HL-60 (cell line): ENCODE measurements at regions not wholly inside any gene's neighbourhood (a gene's known extent, or its start where the extent isn't known, plus 50 kb on each side); places are given as distances from the start of the nearest gene placed in this dataset.

Experiments used
- DNase-seq, 2 experiments: peaks; one replicate each; pipeline ENCODE4 v3.0.0-alpha.2; 2010 to 2020; ENCODE audit warnings: low read depth in 1 of 2, low spot score in 1 of 2
- H3K27ac ChIP-seq: fragments of 250-450 bp; sonication (Bioruptor Pico); replicated peaks from 2 replicates; pipeline ENCODE4 v1.5.1; 2020; ENCODE audit warnings: mild to moderate bottlenecking, moderate library complexity
- H3K27me3 ChIP-seq: fragments of 250-450 bp; sonication (Bioruptor Pico); 2 replicates; pipeline ENCODE4 v1.5.1; 2021; ENCODE audit warnings: mild to moderate bottlenecking, moderate library complexity; ENCODE audit not compliant: insufficient read depth, poor library complexity, severe bottlenecking
- H3K4me3 ChIP-seq: replicated peaks from 2 replicates; pipeline ENCODE4 v1.5.1; 2011; ENCODE audit warnings: mild to moderate bottlenecking, control low read depth, low read length; ENCODE audit not compliant: insufficient read depth
- GABPA ChIP-seq: IDR thresholded peaks from 2 replicates; pipeline ENCODE4 v1.6.1; 2012; ENCODE audit warnings: low read depth
- POLR2AphosphoS5 ChIP-seq: IDR thresholded peaks from 2 replicates; pipeline ENCODE4 v1.6.1; 2012; ENCODE audit warnings: low read depth
- SPI1 ChIP-seq: IDR thresholded peaks from 2 replicates; pipeline ENCODE4 v1.6.1; 2012; ENCODE audit warnings: low read depth, mild to moderate bottlenecking, borderline replicate concordance
- TF ChIP-seq, protein P1 (sequence below): IDR thresholded peaks from 2 replicates; pipeline ENCODE4 v1.6.1; 2012; ENCODE audit warnings: low read depth; ENCODE audit not compliant: insufficient replicate concordance
- TF ChIP-seq, protein P2 (sequence below): IDR thresholded peaks from one replicate; pipeline ENCODE4 v1.5.1; 2011; ENCODE audit warnings: low read length, control low read depth, inconsistent platforms; ENCODE audit not compliant: insufficient read depth

- peak; percentile 88 to 95 for DNase-seq
- Histone ChIP-seq H3K4me3 (no peak overlapping the region), H3K27me3 (no peaks in the 10 kb centered on the region), H3K27ac (peak overlapping the region; percentile 74)
- peak; percentile 90 for TF ChIP-seq POLR2AphosphoS5
- TF ChIP-seq SPI1: no peak
Observed at GRCh38 chr17:34865716-34866115, 95.5 kb downstream of the CCT6B start.

GRCh38 chr17:34862384-34862783 lies 98.9 kb downstream of the CCT6B start:
- Histone ChIP-seq H3K27me3 (no peaks in the 10 kb centered on the region), H3K4me3 (no peak overlapping the region), H3K27ac (no peak overlapping the region)
- TF ChIP-seq, protein P1, sequence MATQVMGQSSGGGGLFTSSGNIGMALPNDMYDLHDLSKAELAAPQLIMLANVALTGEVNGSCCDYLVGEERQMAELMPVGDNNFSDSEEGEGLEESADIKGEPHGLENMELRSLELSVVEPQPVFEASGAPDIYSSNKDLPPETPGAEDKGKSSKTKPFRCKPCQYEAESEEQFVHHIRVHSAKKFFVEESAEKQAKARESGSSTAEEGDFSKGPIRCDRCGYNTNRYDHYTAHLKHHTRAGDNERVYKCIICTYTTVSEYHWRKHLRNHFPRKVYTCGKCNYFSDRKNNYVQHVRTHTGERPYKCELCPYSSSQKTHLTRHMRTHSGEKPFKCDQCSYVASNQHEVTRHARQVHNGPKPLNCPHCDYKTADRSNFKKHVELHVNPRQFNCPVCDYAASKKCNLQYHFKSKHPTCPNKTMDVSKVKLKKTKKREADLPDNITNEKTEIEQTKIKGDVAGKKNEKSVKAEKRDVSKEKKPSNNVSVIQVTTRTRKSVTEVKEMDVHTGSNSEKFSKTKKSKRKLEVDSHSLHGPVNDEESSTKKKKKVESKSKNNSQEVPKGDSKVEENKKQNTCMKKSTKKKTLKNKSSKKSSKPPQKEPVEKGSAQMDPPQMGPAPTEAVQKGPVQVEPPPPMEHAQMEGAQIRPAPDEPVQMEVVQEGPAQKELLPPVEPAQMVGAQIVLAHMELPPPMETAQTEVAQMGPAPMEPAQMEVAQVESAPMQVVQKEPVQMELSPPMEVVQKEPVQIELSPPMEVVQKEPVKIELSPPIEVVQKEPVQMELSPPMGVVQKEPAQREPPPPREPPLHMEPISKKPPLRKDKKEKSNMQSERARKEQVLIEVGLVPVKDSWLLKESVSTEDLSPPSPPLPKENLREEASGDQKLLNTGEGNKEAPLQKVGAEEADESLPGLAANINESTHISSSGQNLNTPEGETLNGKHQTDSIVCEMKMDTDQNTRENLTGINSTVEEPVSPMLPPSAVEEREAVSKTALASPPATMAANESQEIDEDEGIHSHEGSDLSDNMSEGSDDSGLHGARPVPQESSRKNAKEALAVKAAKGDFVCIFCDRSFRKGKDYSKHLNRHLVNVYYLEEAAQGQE: no peak
- TF ChIP-seq SPI1: no peak
- no peak for TF ChIP-seq GABPA
- TF ChIP-seq, protein P2, sequence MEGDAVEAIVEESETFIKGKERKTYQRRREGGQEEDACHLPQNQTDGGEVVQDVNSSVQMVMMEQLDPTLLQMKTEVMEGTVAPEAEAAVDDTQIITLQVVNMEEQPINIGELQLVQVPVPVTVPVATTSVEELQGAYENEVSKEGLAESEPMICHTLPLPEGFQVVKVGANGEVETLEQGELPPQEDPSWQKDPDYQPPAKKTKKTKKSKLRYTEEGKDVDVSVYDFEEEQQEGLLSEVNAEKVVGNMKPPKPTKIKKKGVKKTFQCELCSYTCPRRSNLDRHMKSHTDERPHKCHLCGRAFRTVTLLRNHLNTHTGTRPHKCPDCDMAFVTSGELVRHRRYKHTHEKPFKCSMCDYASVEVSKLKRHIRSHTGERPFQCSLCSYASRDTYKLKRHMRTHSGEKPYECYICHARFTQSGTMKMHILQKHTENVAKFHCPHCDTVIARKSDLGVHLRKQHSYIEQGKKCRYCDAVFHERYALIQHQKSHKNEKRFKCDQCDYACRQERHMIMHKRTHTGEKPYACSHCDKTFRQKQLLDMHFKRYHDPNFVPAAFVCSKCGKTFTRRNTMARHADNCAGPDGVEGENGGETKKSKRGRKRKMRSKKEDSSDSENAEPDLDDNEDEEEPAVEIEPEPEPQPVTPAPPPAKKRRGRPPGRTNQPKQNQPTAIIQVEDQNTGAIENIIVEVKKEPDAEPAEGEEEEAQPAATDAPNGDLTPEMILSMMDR: no peak
- TF ChIP-seq POLR2AphosphoS5: no peak
- DNase-seq: no peak

DNA sequence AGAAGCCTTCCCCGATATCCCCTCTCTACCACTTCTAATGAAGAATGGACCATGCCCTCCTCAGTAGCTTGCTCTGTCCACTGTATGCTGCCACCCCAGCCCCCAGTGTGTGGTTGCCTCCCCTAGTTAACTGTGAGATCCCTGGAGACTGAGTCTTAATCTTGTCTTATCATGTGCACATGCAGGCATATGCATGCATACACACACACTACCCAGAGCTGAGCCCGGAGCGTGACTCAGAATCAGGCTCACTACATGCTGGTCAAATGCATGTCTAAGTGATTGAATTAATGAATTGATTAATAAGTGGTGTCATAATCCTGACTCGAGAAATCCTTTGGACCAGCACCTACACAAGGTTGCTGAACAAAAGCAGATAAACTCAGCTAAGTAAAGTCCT lies 99.4 kb downstream of the CCT6B start:
- no peak for TF ChIP-seq POLR2AphosphoS5
- TF ChIP-seq, protein P2: no peak
- TF ChIP-seq GABPA: no peak
- TF ChIP-seq, protein P1: no peak
- TF ChIP-seq SPI1: no peak
- DNase-seq: no peak
- H3K27me3 ChIP-seq: no peaks in the 10 kb centered on the region

DNA sequence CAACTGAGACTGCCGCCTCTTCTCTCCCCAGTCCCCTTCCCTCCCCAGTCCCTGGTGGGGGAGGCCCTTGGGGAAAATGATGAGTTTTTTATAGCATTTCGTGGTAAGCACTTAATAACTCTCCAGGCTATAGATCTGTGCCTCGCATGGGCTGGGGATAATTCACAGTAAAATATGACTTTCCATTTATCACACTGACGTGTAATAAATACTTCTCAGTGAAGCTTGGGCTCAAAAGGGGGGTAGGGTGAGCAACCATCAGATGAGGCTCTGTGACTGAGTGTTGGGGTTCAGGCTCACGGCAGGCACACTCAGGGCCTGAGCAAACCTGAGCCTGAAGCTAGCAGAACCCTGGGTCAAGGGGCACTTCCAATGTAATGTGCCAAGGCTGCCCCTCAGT lies 101.6 kb downstream of the CCT6B start:
- no peak for TF ChIP-seq GABPA
- TF ChIP-seq, protein P1: no peak
- TF ChIP-seq POLR2AphosphoS5: no peak
- no peak for TF ChIP-seq SPI1
- TF ChIP-seq, protein P2: no peak
- no peak overlapping the region for H3K4me3 ChIP-seq
- no peak overlapping the region for H3K27ac ChIP-seq
- no peaks in the 10 kb centered on the region for H3K27me3 ChIP-seq
- no peak for DNase-seq

More for the DNA sequence above, 99.4 kb downstream of the CCT6B start:
- Histone ChIP-seq H3K4me3 (no peak overlapping the region), H3K27ac (no peak overlapping the region)
